ENCODE measurements at regions not wholly inside any gene's neighbourhood (a gene's known extent, or its start where the extent isn't known, plus 50 kb on each side); places are given as distances from the start of the nearest gene placed in this dataset.

- FAIRE-seq: no peak
- intact Hi-C loops (cut with DNase I): no loop called here
- H3K36me3 ChIP-seq (ENCODE audit: control insufficient read depth in 2 of 3, insufficient read depth in 3 of 3, low read length in 3 of 3): no peaks in the 10 kb centered on the region
These were observed 133.4 kb upstream of the REG3A start for GRCh38 chr2:79292958-79293315.

GRCh38 chr2:79292239-79292957, 132.8 kb upstream of the REG3A start:
- no peak for FAIRE-seq
- Histone ChIP-seq H3K36me3 (ENCODE audit: control insufficient read depth in 2 of 3, insufficient read depth in 3 of 3, low read length in 3 of 3) (no peaks in the 10 kb centered on the region), H3K4me1 (ENCODE audit: control insufficient read depth in 2 of 3, insufficient read depth in 2 of 3, low read depth in 1 of 3, low read length in 3 of 3) (no peaks in the 10 kb centered on the region), H3K27ac (ENCODE audit: low read depth in 2 of 2, low read length in 2 of 2) (no peak overlapping the region), H3K27me3 (ENCODE audit: control insufficient read depth, insufficient read depth, low read length) (no peaks in the 10 kb centered on the region), H3K4me3 (ENCODE audit: low read length in 3 of 3) (no peak overlapping the region), H3K9ac (ENCODE audit: low read length in 3 of 3) (no peak overlapping the region), H3K9me3 (ENCODE audit: control insufficient read depth in 2 of 3, insufficient read depth in 1 of 3, low read length in 3 of 3) (no peaks in the 10 kb centered on the region)
- intact Hi-C loops (cut with DNase I): no loop called here
- no peak for DNase-seq
- TF ChIP-seq CTCF (IDR thresholded peaks at IDR 0.05; ENCODE audit: borderline replicate concordance, extremely low read depth, insufficient read depth): no peak

More at GRCh38 chr2:79292958-79293315, 133.4 kb upstream of the REG3A start:
- H3K9me3 ChIP-seq (ENCODE audit: control insufficient read depth in 2 of 3, insufficient read depth in 1 of 3, low read length in 3 of 3): no peaks in the 10 kb centered on the region
- no peak for TF ChIP-seq CTCF (IDR thresholded peaks at IDR 0.05; ENCODE audit: borderline replicate concordance, extremely low read depth, insufficient read depth)
- no peak overlapping the region for H3K4me3 ChIP-seq (ENCODE audit: low read length in 3 of 3)
- no peak overlapping the region for H3K9ac ChIP-seq (ENCODE audit: low read length in 3 of 3)
- H3K27me3 ChIP-seq (ENCODE audit: control insufficient read depth, insufficient read depth, low read length): no peaks in the 10 kb centered on the region
- H3K27ac ChIP-seq (ENCODE audit: low read depth in 2 of 2, low read length in 2 of 2): no peak overlapping the region
- no peaks in the 10 kb centered on the region for H3K4me1 ChIP-seq (ENCODE audit: control insufficient read depth in 2 of 3, insufficient read depth in 2 of 3, low read depth in 1 of 3, low read length in 3 of 3)
- no peak for DNase-seq

GRCh38 chr2:79275863-79276262, 116.3 kb upstream of the REG3A start:
- Histone ChIP-seq H3K9me3 (ENCODE audit: control insufficient read depth in 2 of 3, insufficient read depth in 1 of 3, low read length in 3 of 3) (no peaks in the 10 kb centered on the region), H3K4me3 (ENCODE audit: low read length in 3 of 3) (no peak overlapping the region), H3K4me1 (ENCODE audit: control insufficient read depth in 2 of 3, insufficient read depth in 2 of 3, low read depth in 1 of 3, low read length in 3 of 3) (no peaks in the 10 kb centered on the region), H3K36me3 (ENCODE audit: control insufficient read depth in 2 of 3, insufficient read depth in 3 of 3, low read length in 3 of 3) (no peaks in the 10 kb centered on the region), H3K27me3 (ENCODE audit: control insufficient read depth, insufficient read depth, low read length) (no peaks in the 10 kb centered on the region), H3K9ac (ENCODE audit: low read length in 3 of 3) (no peak overlapping the region), H3K27ac (ENCODE audit: low read depth in 2 of 2, low read length in 2 of 2) (no peak overlapping the region)
- TF ChIP-seq CTCF (IDR thresholded peaks at IDR 0.05; ENCODE audit: borderline replicate concordance, extremely low read depth, insufficient read depth): no peak
- no peak for FAIRE-seq
- intact Hi-C loops (cut with DNase I): no loop called here
- DNase-seq: no peak

- H3K27ac ChIP-seq (ENCODE audit: low read depth in 2 of 2, low read length in 2 of 2): no peak overlapping the region
- intact Hi-C loops (cut with DNase I): no loop called here
- no peak overlapping the region for H3K4me3 ChIP-seq (ENCODE audit: low read length in 3 of 3)
- H3K27me3 ChIP-seq (ENCODE audit: control insufficient read depth, insufficient read depth, low read length): no peaks in the 10 kb centered on the region
- no peaks in the 10 kb centered on the region for H3K36me3 ChIP-seq (ENCODE audit: control insufficient read depth in 2 of 3, insufficient read depth in 3 of 3, low read length in 3 of 3)
- no peak overlapping the region for H3K9ac ChIP-seq (ENCODE audit: low read length in 3 of 3)
- no peaks in the 10 kb centered on the region for H3K9me3 ChIP-seq (ENCODE audit: control insufficient read depth in 2 of 3, insufficient read depth in 1 of 3, low read length in 3 of 3)
- TF ChIP-seq CTCF (IDR thresholded peaks at IDR 0.05; ENCODE audit: borderline replicate concordance, extremely low read depth, insufficient read depth): no peak
- no peaks in the 10 kb centered on the region for H3K4me1 ChIP-seq (ENCODE audit: control insufficient read depth in 2 of 3, insufficient read depth in 2 of 3, low read depth in 1 of 3, low read length in 3 of 3)
- FAIRE-seq: no peak
- DNase-seq: no peak
These were observed 115.6 kb upstream of the REG3A start for GRCh38 chr2:79275197-79275596.

Data from kidney (tissue), 13 donors.